NCI-H1092 treated with DMSO at 0.1 percent for 48 hours (cell line): ENCODE measurements at regions not wholly inside any gene's neighbourhood (a gene's known extent, or its start where the extent isn't known, plus 50 kb on each side); places are given as distances from the start of the nearest gene placed in this dataset.

Experiments used
- DNase-seq: peaks from one replicate; lab custom pipeline; 2025; lab: John Stamatoyannopoulos, UW

DNA sequence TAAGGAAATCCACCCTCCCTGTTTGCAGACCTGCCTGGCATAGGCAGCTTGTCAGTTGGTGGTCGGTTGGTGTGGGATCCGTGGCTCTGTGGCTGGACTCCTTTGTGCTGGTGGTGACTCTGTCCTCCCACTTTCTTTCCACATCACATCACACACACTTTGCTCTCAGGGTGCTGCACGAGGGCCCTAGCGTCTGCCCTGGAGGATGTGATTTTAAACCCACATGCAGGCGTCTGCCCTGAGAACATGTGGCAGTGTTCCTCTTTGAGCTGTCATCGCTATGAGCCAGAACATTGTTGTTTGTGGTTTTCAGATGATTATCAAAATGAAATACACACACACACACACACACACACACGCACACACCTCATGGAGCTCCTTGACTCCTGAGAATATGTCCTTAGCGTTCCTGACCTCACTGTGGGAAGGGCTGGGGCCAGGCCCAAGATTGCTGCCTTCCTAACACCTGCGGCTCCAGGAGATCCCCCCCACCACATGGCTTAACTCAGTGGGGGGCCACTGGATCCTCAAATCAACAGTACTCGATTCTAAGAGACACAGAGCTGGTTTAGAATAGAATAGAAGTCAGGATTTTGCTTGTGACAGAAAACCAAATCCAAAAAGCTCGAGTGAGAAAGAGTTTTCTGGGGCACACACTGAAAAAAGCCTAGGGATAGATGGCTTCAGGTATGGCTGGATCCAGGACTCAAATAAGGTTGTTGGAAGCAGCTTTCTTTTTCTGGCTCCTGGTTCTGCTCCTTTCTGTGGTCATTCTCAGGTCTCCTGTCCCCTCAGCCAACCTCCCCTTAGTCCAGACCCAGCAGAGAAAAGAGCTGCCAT lies 54.8 kb downstream of the RTP5 start:
- no peak for DNase-seq

DNA sequence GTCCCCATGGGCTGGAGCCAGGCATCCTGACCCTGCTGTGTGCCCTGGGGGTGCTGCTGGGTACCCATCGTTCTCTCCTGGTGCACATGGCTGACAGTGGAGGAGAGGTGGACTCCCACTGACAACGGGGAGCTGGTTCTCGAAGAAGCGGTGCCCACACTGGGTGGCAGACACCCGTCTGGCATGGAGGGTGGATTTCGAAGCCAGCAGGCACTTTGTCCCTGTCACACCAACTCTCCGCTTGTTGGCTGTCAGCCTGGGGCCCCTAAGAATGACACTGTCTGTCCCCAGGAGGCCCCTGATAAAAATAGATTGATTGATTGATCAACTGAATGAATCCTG lies 55.4 kb downstream of the RTP5 start:
- no peak for DNase-seq

DNA sequence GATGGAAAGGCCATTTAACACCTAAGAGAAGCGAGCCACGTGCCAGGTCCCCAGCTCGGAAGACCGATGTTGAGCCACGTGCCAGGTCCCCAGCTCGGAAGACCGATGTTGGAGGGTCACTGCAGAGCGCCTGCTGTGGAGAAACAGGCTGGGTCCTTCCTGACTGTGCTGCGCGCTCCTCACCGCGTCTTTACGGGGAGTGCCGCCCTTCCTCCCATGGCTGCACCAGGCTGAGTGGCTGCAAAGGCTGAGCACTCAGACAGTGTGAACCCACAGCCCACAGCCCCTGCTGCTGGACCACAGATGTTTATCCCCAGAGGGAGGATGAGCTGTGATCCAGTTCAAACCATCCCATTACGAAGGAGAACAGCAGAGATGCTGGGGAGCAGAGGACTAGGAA lies 55.7 kb downstream of the RTP5 start:
- no peak for DNase-seq

DNA sequence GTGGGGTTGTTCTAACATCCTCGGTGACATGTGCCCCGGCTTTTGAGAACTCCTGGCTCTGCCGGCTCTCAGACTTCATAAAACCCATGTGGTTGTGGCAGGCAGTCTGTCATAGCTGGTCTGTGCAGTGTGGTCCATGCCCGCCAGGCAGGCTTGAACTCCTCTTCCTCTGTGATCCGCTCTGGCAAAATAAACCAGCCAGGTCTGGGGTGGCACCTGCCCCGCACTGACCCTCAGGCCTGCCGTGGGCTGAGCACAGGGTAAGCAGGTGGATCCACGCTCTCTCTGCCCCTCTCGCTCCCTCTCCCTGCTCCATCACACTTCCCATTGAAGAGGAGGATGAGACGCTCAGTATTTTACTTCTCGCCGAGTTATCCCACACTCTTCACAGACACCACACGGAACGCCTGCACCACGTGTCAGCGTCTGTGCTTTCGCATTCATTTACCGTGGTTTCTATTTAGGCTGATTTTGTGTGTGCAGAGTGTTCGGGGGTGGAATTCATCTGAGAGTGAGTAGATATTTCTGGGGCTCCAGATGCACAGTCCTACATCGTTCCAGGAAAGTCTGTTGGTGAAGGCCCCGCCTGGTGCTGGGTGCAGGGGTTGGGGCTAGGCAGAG lies 56.4 kb downstream of the RTP5 start:
- no peak for DNase-seq

DNA sequence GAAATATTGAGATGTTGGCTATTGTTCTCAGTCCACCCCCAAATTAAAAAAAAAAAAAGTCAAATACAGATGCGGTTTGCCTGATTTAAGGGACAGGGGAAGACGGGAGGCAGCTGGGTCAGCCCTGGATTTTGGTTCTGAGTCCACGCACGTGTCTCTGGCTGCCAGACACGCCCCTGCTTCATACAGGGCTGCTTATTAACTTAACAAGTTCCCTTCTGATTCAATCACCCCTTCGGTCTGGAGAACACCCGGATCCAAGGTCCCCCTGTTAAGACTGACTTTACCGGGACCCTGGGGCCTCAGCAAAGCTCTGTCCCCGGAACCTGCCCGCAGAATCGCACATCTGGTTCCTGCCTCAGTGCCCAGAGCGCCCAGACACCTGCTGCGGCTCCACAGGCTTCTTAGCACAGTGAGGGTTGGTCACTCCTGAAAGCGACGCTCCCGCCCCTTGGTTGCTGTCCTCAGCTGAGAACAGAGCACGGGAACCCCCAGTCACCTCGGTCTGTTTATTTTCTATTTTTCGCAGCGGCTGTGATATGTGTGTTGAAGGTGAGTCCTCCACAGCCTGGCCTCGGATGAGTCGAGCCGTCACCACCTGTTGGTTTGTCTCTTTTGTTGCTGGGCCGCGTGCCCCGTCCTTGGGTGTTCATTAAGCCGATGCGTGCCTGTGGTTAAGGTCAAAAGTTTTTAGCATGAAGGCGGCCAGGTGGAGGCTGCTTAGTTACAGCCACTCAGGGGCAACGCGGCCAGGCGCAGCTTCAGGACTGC lies 57.2 kb downstream of the RTP5 start:
- no peak for DNase-seq

DNA sequence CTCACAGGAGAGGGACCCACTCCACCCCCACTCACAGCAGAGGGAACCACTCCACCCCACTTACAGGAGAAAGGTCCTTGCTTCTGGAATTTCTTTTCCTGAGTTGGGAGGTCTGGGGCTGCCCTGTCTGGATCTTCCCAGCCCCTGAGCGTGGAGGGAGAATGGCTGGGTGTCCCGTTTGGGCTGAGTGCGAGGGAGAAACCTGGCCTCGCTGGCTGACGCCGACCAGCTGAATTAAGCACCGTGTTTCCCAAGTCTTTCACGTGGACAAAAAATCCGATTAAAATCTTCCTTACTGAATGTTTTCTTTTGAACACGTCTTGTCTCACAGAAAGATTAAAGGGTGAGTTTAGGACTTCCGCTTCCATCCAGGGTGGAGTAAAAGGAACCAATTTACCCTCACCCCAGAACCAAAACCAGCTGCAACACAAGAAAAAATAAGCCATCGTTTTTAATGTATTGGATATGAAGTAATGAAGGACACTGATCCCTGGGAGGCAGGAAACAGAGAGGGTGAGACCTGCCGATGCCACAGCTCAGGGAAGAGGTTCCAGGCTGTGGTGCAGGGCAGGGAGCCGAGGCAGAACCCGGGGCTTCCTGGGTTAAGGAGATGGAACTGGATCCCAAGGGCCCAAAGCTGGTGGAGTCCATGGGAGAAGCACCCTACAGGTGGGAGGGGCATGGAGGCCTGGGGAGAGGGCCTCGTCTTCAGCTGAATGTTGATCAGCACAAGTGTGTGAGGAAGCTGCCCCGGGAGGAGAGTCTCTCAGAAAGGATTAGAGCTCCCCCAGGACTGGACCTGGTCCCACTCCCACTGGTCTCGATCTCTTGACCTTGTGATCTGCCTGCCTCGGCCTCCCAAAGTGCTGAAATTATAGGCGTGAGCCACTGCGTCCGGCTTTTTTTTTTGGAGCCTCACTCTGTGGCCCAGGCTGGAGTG lies 60.3 kb downstream of the RTP5 start:
- DNase-seq: no peak

DNA sequence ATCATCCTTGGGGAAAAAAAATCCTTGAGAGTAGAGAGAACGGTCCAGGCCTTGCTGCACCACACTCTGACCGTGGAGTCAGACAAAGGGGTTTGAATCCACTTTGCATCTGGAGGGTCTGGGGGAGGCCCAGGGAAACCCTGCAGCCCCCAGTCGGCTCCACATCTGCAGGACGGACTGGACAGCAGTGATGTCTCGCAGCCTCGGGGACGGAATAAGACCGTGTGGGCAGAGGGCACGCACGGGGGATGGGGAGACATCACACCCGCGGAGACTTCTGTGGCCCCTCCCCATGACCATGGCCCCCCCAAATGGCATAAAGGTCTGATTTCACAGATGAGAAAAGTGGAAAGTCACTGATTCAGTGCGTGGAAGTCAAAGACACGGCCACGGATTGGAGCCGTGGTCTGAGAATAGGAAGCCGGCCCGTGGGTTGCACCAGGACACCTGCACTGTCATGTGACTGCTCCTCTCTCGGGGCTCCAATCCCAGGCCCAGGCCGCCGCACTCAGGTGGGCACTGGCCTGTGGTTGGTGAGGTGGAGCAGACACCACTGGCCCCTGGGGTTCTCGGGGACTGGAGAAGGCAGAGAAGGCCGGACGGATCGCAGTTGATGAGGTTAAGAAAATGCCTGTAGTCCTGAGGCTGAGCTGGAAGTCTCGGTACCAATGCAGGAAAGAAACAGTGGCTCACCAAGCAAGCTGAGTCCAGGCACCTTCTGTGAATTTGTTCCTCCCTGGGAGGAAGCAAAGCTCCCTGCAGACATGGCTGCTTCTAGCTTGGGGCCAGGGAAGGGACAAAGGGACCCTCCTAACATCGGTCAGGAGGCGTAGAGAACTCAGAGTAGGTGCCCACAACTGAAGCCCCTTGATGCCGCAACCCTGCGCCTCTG lies 61.8 kb downstream of the RTP5 start:
- DNase-seq: no peak

DNA sequence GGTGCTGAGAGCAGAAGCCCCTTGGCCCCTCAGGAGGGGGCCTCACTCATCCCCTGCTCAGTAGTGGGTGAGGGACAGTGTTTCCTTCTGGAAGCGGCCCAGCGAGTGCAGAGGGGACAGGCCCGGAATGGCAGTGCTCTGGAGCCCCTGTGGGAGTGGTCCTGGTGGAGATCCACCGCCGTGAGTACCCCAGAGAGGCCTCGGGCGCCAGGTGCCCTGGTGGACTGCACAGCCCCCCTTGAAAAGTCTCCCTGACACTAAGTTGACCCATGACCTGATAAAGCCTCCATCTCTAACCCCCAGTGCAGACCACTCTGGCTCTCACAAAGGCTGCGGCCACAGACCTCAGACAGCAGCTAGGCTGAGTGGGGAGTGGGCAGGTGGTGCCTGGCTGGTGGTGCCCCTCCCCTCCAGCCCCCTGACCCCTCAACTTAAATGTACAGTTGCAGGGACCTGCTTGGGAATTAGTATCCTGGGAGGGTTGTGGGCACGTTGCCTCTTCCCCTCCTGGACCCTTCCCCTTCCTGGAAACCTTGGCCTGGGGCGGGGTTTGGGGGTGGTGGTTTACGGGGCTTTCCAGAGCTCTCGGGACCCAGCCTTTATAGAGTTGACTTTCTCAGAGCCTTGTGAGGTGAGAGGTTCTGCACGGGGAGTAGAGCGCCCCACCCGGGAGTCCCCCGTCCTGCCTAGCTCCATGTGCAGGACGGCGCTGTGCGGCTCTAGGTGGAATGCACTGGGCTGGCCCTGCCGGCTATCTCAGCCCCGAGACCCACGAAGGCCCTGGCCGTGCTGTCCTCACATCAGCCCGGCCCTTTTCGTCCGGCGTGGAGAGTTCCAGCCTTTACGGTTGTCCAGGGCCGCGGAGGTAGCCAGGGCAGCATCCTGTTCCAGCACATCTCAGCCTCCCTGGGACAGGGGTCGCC lies 62.7 kb downstream of the RTP5 start:
- no peak for DNase-seq

DNA sequence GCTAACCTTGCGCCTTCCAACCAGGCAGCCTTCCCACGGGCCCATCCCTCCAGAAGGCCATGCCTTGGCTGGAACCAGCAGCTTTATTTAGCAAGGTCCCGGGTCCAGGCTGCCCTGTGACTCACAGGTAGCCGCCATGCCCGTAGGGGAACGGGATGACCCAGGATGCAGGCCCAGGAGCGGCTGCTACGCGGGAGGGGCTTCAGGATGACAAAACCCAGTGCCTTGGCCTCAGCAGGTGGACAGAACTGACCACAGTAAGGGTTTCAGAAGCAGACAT lies 63.3 kb downstream of the RTP5 start:
- DNase-seq: no peak

DNA sequence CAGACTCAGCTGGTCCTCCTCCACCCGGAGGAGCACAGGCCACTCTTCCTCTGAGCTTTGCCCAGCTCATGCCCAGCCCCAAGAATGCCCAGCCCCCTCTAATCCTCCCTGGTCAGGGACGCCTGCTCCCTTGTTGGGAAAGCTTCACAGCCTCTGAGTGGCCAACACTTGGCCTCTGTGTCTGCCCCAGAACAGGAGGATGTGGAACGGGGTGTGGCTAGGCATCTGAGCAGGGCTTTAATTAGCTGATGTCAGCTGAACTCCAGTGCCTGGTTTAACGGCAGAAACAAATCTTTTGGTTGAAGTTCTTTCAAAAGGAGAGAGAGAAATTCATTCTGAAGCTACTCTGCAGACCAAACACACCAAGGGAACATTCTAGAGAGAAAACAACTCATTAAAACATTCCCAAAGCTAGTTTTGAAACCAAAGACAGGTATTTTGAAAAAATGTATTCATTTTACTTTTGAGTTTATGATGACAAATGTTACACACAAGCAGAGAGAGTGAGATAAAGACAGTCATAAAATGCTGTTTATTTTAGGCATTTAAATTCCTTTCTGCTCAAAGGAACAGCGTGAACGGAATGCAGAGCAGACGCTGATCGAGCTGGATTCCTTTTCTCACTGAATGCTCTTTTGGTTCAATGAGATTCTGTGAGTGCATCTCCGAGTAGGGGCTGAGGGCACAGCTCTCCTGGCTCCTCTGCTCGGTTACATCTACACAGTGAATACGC lies 63.8 kb downstream of the RTP5 start:
- DNase-seq: no peak

DNA sequence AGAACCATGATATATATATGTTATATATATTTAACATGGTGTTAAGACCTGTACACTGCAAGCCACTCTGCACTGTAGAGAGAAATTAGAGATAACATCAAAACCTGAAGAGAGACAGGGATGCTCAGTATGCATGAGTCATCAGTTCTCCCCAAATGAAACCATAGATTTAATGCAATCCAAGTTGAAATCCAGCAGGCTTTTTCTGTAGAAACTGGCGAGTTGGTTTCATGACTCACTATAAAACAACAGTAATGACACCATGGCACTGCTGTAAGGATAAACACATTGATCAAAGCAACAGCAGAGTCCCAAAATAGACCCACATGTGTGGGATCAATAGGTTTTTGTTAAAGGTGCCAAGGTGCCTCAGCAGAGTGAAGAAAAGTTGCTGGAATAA lies 65.8 kb downstream of the RTP5 start:
- DNase-seq: no peak

DNA sequence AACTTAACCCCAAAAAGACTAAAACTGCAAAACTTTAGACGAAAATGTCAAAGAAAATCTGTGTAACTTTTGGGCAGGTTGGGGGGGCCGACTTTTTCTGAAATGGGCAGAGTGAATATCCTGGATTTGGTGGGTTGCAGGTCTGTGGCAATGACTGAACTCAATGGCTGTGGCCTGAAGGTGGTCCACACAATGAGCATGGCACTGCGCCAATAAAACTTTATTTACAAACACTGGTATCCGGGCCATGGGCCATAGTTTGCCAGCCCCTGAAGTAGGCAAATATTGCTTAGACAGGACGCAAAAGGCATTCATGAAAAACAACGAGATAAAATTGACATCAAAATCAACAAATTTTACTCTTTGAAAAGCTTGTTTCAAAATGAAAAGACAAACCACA lies 66.2 kb downstream of the RTP5 start:
- no peak for DNase-seq

DNA sequence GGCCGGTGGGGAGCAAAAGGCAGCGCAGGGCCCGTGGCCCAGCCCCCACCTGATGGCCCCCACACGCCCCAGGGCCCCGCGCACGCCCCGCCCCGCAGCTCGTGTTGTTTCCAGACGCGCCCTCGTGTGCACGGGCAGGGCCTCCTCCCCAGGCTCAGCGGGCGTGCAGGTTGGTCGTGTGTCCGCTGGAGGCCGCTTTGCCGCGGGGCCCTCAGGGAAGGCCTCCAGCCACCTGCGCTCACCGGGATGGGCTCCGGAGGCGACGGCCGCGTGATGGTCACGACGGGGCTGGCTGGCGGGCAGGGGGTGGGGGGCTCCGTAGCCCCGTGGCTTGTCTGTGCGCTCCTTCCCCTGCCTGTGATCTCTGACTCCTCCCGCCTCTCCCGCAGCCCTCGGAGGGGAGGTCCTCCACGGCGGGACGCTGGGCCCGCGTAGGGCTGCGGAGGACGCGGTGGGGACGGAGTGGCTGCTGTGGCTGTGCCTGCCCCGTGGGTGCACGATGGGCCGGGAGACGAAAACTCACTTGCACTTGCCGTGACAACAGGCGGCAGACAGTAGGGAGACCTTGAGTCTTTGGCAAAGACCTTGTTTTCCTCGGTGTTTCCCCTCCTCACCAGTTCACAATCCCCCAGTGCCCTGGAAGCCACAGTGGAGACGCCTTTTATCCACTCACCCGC lies 67.1 kb downstream of the RTP5 start:
- no peak for DNase-seq

DNA sequence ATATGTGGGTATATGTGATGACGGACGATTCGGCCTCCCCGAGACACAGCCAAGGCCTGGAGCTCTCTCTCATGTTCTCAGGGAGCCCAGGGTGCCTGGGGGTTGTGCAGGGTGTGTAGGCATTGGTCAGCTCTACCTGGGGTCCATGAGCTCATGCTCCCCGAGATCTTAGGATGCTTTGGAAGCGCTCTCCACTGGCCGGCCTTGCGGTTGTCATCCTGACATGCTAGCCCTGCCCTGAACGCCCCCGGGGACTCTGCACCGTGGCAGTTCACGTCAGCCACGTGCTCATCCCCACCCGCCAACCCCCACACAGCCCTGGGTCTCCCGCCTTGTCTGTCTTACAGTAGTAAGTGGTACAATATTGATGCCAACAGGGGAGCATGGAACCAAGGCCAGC lies 67.8 kb downstream of the RTP5 start:
- no peak for DNase-seq

DNA sequence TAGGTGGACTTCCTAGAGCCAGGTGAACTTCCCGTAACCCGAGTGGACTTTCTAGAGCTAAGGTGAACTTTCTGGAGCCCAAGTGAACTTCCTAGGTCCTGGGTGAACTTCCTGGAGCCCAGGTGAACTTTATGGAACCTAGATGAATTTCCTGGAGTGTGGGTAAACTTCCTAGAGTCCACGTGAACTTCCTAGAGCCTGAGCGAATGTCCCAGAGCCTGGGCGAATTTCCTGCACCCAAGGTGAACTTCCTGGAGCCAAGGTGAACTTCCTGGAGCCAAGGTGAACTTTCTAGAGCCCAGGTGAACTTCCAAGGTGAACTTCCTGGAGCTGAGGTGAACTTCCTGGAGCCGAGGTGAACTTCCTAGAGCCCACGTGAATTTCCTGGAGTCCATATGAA lies 70.0 kb downstream of the RTP5 start:
- DNase-seq: no peak

DNA sequence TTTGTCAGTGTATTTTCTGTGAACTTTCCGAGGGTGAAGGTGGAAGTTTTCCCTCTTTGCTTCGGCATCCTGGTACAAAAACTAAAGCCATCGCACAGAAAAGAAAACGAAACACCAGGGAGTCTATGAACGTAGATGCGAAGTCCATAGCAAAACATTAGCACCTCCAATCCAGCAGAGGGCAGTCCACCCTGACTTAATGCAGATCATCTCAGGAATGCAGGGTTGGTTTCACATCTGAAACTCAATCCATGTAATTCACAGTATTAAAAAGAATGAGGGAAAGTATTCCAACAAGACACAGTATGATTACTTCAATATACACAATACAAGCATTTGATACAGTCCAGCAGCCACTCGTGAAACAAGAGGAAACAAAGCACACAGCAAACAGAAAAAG lies 70.8 kb downstream of the RTP5 start:
- DNase-seq: no peak

DNA sequence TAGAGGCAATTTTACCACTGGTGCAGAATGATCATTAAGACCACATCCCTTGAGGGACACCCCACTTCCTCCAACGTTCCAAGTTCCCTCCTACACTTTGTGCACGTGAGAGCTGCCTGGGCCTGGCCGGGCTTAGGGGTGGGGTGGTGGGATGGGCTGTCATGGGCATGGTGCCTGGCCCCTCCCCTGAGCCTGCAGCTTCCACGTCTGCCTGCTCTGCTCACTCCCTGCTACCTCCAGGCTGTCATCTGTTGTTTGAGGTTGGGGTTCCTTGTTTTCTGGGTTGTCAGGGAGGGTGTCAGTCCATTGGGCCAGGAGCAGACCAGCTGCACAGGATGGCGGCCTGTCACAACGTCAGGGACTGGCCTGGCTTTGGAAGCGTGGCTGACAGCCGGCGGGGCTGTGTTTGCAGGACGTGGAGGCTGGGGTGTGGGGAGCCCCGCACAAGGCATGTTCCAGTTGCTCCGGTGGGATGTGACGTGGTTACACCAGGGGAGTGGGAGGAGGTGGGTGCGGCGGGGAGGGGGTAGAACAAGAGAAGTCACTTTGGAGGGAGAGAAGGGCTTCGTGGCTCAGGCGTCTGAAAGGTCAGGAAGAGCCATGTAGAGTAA lies 72.3 kb downstream of the RTP5 start:
- no peak for DNase-seq

DNA sequence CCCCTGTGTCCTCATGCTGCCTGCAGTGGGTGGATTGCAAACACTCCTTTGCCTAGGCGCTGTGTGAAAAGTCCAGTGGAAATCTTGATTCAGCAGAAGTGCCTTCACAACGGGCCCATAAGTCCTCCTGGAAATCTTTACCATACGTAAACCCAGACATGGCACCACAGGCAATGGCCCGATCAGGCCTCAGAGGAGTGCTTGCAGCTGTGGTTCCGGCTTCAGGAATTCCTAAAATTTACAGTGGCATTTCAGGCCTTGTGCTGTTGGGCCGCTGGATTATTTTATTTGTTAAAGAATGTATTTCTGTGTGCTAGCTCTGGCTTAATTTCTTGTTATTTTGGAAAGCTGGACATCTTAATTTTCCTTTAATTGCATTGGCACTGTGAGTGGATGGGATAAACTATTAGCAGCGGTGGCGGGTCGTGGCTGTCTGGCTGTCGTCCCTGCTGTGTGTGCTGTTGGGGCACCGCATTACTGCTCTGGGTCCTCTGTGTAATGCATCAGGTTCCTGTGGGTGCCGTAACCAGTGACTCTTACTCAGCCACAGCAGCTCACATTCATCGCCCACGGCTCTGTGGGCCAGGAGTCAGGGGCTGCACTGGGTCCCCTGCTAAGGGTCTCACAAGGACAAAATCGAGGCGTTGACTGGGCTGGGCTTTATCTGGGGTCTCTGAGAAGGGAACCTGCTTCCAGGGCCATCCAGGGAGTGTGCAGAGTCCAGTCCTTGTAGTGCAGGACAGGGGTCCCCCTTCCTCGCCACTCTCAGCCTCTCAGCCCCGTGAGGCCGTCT lies 73.1 kb downstream of the RTP5 start:
- DNase-seq: no peak
